HG03045 (cell line): ENCODE measurements at regions not wholly inside any gene's neighbourhood (a gene's known extent, or its start where the extent isn't known, plus 50 kb on each side); places are given as distances from the start of the nearest gene placed in this dataset.

Experiments
- ATAC-seq: cut with Tn5 transposase; IDR thresholded peaks from one replicate; pipeline ENCODE4 v1.9.1; 2021; ENCODE audit warnings: mild to moderate bottlenecking, moderate library complexity; ENCODE audit not compliant: unreplicated experiment

DNA sequence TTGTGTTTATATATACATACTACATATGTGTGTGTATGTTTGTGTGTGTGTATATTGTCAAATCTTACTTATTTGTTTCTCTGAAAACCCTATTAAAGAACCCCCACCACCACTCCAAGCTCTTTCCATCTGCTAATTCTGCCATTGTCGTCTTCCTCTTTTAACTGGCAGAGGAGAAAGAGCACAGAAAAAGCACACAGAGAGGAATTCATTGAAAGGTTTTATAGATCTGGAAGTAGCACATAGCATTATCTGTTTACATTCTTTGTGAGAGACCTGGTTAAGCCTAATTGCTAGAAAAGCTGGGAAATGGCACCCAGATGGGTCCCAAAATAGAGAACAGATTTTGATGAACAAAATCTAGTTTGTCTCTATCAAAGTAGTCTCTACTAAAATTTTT lies 800.0 kb upstream of the PIK3C3 start:
- ATAC-seq: no peak

DNA sequence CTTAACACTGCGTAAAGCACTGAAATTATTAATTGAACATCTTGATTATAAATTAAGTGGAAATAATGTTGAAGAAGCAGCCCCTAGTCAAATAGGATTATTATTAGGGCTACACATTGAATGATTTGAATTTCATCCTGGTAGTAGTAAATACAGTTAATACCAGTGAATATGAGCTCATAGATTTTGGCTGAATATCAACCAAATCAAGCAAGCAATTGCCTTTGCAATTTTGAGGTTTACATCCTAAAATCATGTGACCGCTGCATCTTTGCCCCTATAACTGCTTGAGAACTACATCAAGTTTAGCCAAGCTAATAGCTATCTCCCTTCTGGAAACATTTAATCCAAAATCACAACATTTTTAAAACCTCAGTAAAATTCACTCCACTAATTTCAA lies 801.2 kb upstream of the PIK3C3 start:
- ATAC-seq: no peak

DNA sequence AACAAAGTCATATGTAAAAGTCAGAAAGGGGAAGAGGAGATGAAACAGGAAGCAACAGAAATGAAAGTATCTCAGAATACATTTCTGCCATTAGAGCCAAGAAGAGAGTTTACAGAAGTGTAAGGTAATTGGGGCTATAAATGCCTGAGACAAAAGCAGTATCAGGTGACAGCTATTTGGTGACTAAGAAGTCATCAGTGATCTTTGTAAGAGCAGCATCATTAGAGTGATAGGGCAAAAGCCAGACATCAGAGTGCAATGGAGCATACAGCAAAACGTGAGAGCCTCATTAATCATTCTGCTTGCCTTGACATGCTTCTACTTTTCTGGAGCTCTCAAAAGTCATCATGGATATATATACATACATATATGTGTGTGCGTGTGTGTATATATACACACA lies 804.7 kb upstream of the PIK3C3 start:
- no peak for ATAC-seq

DNA sequence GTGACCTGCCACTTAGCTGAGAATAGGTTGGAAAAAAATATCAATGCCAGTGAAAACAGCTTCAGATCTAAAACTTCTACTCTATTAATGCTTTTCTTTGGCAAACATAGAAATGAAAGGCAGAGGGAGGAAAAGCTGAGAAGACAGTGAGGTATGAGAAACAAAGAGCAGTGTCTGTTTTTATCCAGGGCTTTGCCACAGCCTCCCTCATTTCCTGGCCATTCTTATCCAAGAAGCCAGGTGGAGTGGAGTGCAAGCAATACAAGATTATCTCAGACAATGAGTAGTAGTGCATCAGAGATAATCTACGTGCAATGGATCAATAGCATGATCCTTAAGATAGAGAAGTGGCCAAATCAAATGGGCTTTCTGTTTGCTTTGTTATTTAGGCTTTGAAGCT lies 808.7 kb upstream of the PIK3C3 start:
- no peak for ATAC-seq

DNA sequence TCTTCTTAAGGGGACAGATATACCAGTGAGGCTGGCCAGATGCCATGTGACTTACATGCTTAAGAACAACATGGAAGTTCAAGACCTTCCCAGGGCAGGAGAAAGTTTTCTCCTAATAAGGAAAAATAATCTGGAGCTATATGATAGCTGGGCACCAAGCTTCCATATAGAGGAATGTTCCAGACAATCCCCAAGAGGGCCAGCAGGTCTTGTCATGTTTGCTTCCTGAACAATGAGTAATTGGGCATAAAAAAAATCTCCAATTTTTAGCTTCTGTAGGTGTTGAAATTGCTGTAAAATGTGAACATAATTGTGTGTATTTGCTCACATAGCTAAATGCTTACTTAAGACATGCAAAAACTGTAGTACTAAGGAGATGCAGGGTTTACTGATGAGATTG lies 809.5 kb upstream of the PIK3C3 start:
- no peak for ATAC-seq

DNA sequence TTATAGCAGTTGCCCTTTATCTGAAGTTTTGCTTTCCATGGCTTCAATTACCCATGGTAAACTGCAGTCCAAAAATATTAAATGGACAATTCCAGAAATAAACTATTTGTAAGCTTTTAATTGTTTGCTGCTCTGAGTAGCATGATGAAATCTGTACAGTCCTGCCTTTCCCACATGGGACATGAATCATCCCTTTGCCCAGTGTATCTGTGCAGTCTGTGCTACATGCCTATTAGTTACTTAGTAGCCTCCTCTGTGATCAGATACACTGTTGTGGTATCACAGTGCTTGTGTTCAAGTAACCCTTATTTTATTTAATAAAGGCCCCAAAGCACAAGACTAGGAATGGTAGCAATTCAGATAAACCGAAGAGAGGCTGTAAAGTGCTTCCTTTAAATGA lies 810.6 kb upstream of the PIK3C3 start:
- no peak for ATAC-seq

DNA sequence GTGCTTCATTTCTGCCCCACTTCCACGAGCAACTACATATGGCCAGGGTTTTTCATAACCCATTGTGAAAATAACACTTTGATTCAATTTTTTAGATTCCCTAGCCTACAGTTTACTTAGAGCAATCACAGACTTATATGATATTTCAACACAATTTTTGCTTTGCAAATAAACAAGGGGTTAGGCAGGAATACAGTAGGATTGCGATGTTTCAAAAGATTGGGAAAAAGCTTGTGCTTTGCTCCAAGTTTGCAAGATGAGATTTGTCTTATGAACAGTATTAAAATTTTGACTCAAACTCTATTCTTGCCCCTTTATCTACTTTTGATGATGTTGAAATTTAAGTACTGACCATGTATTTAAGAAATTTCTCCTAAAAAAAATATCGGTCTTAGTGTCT lies 814.5 kb upstream of the PIK3C3 start:
- ATAC-seq: no peak

DNA sequence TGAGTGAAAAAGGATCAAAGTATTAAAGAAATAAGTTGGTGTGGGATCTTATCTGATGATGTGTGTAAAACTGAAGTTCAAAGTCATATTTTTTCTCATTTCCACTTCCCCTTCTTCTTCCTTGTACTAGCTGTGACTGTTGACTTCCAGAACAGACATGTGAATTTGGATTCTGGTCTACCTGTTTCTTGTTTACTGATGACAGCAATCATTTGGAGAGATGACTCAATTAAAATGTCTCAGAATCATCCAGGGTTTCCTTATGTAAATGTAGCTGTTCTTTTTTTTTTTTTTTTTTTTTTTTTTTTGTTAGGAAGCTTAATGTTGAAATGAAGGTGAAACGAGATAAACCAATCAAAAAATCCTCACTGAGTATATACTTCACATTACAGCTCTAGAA lies 819.9 kb upstream of the PIK3C3 start:
- ATAC-seq: no peak

DNA sequence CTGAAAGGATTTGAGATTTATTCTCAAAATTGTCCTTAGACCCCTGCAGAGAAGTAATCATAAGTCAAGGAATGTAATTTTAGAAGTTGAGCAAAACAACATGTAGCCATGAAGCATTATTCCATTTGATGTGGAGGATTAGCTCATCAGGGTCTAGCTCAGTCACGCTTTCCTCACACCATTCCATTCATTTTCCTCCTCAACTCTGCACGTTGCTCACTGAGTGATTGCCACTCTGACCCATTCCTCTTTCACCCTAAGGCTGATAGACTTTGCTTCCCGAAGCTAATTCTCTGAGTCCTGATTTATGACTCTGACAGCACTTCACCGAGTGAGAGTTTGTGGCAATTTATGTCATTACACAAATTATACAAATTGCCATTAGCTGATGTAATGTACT lies 820.6 kb upstream of the PIK3C3 start:
- ATAC-seq: no peak

DNA sequence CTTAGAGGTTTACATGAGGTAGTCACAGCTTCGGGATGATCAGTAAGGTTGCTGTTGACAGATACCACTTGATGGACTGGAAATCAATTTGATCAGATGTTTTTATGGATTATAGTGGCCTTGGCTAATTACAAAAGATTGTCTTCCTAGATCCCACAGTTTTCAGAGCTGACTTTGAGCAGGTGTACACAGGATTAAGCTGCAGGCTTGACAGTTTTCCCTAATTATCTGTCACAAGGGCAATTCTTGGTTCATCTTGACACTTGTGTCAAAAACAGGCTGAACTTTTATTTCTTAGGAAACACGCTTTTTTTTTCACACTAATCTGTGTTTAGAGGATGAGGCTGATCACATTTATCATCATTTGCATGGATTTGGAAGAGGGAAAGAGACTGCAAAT lies 824.0 kb upstream of the PIK3C3 start:
- ATAC-seq: no peak

DNA sequence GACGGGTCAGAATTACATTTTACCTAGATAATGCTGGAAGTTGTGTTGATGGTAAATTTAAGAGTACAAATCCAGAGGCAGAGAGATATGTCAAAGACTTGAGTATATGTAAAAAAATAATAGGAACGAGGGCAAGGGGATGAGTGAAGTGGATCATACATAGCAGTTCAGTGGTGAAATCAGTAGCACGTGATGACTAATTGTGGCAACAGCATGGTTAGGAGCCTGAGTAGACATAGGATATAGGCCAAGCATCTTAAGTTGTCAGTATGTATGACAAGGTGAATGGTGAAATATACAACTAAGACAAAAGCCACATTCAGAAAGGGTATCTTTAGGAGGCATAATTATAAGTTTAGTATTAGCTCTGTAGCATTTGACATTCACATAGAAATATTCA lies 826.5 kb upstream of the PIK3C3 start:
- ATAC-seq: no peak

DNA sequence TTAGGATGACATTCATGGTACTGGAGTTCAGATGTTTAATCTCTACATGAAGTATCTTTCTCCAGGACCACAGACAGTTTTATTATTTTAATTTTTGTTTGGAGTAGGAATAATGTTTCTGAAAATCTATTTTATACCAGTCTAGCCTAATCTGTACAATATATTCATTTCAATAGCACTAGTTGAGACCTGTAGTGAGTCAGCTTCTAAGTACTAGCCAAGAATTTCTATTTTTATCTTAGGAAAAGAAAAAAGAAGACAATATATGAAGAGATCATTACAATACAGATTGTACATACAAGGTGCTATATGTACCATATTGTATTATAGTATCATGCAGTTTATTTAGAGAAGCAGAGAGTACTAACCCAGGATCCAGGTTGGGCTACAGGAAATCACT lies 826.9 kb upstream of the PIK3C3 start:
- no peak for ATAC-seq

DNA sequence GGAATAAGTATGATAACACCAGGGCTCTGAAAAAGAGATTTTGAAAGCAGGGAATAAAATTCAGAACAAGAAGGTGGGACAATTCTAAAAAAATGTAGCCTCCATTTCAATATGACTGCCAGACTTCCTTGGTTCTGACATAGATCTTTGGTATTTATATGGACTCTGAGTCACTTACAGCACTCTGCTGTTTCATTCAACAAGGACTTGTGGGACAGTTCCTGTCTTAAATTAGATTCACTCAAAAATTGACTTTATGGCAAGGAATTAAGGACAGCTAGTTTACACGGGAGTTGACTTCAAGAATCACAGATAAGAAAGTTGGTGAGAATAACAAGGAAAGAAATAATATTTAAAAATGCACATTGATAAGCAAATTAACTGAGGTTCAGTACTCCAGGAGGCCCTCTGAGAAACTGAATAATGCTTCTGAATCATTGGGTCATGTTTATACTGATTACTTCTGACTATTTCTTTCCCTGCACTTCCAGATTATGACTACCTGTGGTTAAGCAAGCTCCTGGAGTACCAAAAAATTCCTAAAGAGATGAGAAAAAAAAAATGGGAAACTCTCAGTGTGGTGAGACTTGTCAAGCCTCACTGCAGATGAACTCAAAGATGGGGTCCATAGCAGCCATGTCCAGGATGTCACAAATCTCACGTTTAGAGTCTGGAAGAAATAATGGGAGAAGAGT lies 828.3 kb upstream of the PIK3C3 start:
- no peak for ATAC-seq

DNA sequence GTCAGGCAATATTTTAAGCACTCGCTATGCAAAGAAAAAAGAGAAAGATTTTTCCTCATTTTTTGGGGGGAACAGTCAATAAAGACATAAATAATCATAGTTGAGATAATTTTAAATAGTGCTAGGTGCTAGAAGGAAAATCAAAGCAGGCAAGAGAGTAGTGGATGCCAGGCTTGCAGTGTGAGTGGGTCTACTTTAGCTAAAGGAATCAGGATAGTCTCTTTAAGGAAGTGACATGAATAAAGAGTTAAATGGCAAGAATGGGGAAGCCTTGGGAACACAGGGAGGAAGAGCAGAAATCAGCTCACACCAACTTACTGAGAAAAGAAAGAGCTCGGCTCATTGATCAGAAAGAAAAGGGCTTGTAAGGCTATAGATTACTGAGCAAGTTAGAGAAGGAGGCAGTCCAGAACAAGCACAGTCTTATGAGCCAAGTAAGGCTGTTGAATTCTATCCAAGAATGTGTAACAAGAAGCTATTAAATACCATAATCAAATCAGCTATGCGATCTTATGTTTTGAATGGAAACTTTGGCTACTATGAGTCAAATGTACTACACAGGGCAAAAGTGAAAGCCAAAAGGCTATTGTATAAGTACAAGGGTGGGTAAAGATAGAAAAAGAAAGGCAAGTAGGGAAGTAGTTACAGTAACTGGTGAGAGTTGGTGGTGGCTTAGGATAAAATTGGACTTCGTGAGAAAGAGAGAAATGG lies 833.8 kb upstream of the PIK3C3 start:
- ATAC-seq: no peak

DNA sequence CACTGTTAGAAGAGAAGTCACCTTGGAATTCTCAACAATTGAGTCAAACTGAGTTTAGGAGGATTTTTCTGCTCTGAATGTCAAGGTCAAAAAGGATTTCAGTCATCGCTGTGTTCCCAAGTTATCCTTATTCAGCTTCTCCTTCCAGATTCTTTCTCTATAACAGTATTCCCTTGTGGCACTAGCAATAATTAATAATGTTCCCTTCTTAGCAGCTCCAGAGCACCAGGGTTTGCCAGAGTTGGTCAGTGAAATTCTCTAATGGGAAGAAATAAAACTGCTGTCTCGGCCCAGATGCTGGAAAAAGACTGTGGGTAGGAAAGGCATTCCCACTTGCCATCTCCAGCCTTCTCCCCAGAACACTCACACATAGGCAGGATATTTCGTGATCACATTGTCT lies 836.0 kb upstream of the PIK3C3 start:
- no peak for ATAC-seq

DNA sequence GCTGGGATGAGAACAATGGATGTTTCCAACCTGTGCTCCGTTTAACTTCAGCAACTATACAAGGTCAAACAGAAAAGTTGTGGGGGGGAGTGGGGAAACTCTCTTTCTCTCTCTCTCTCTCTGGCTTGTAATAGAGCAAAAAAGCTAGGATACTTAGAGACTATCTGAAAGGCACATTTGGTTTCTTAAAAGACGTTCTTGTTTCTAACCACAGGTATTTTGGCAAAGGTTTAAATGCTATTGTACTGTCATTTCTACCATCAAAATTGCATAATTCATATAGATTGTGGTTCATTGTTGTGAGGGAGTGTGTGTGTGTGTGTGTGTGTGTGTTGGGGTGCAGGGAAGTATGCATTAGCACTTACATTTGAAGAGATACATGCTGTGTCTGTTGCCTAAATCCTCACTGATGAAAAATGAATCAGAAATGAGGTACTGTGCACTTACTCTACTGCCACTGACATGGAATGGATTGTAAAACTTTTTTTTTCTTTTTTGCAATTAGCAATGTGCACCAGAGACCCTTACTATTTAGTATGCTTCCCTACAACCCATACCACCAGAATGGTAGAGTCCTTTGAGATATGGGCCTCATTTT lies 841.0 kb upstream of the PIK3C3 start:
- ATAC-seq: no peak

DNA sequence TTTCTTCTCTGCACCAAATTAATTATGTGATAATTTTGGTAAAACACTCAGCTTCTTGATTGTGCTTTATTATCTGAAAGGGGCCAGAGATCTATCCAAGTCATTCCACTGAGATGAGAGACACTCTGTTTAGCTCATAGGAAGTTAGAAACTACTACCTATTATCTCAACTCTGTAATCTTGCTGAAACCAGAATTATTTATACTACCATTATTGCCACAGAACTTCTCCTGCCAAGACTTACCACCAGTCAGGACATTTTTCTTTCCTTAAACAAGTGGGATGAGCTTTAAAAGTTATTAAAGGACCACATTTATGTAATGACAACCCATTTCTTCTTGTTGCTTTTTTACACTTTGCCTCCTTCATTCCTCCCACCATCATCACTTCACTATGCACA lies 855.6 kb upstream of the PIK3C3 start:
- no peak for ATAC-seq

DNA sequence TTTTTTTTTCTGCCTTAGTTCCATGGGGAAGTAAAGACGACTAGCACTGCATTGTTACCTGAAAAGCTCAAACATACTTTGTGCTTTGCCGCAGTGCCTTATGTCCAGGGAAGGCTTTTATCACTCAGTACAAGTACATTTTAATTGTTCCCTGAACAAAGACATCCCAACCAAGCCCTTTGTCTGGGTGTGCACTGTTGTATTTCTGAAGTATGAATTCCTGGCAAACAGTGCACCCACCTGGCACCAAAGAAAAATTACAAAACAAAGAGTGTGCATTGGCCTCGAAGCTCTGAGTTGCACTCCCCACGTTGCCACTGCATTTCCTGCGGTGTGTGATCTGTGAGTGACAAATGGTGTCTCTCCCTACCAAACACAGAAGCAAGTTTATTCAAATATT lies 858.5 kb upstream of the PIK3C3 start:
- no peak for ATAC-seq

DNA sequence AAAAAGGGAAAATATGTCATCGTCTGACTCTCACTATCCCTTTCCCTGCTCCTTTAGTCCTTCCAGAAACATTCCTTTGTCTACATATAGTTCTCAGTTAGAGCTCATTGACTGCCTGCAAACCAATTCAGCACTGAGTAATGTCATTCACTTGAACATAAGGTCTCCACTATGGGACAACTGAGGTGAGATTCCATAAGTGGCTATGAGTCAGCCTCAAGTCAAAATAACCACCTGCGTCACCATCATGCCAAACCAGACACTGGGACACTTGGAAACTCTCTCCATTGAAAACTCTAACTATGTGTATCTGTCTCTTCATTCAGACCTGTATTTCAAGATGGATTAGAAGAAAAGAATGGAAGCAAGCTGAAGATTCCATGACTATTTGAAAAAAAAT lies 878.0 kb upstream of the PIK3C3 start:
- no peak for ATAC-seq

DNA sequence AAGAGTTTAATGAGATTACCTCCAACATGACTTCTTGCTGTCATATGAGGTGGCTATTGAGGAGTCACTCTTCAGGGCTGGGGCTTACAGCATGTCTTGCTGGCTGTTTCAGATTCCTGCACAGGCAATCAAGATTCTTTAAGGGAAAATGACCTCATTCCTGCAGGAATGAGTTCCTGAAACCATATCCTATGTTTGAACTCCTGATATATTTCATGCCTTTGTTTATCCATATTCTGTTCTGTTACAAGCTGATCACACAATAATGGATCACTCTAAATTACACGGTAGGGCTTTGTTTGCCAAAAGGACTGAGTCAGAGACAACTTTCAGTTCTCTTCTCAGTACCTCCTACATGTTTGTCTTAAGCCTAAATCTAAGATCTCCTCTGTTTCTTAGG lies 879.8 kb upstream of the PIK3C3 start:
- no peak for ATAC-seq

DNA sequence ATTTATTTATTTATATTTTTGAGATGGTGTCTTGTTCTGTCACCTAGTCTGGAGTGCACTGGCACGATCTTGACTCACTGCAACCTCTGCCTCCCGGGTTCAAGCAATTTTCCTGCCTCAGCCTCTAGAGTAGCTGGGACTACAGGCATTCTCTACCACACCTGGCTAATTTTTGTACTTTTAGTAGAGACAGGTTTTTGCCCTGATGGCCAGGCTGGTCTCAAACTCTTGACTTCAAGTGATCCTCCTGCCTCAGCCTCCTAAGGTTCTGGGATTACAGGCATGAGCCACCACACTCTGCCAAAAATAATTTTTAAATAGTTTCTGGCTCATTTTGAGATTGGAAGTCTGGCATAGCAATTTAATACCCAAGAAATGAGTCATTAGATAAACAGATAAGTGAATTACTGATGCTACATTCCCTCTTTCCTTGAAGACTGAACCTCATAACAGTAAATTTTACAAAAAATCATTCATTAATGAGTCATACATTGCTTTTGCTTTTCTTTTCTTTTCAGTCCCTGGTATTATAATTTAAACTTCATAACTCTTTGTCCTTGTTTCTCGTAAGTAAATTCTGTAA lies 881.6 kb upstream of the PIK3C3 start:
- ATAC-seq: no peak

DNA sequence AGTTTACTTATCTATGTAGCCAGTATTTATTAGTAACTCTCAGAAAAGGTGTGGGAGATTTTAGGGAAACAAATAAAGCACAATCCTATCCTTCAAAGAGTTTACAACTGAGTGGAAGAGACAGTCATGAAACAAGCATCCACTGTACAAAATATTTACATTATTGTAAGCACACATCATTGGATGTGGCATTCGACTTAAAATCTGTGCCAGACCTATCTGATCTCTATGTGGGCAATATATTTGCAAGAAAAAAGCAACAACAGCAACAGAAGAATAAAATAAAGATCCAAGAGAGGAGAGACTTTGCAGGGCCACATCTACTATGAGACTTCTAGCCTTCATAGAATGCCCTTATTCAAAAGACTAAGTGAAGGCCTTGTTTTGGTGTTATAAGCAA lies 882.1 kb upstream of the PIK3C3 start:
- ATAC-seq: no peak
